Keratinocyte (primary cell): ENCODE measurements at regions not wholly inside any gene's neighbourhood (a gene's known extent, or its start where the extent isn't known, plus 50 kb on each side); places are given as distances from the start of the nearest gene placed in this dataset.

Experiments used
- DNase-seq: peaks from one replicate; pipeline ENCODE4 v3.0.0-alpha.2; 2011; ENCODE audit warnings: low read depth, missing footprints, low spot score
- FAIRE-seq: peaks from 2 replicates; lab custom pipeline; 2011; peaks lifted over from hg19 to GRCh38; lab: Jason Lieb, UNC
- H2AFZ ChIP-seq: 2 replicates; pipeline ENCODE4 v1.6.0; 2012; ENCODE audit warnings: low read length, control low read depth, inconsistent platforms; ENCODE audit not compliant: control insufficient read depth
- H3K27ac ChIP-seq: 2 replicates; pipeline ENCODE4 v1.5.1; 2011; ENCODE audit warnings: low read length; ENCODE audit not compliant: control insufficient read depth, insufficient read depth
- H3K27me3 ChIP-seq: 3 replicates; pipeline ENCODE4 v1.6.0; 2011; ENCODE audit warnings: low read length; ENCODE audit not compliant: control insufficient read depth, insufficient read depth; ENCODE audit errors: extremely low read depth
- H3K36me3 ChIP-seq, 2 experiments: 2 replicates in 1 of 2; 3 replicates in 1 of 2; pipeline ENCODE4 v1.5.1; 2011; ENCODE audit warnings: low read length in 2 of 2, mild to moderate bottlenecking in 1 of 2; ENCODE audit not compliant: control insufficient read depth in 2 of 2, insufficient read depth in 2 of 2; ENCODE audit errors: extremely low read depth in 1 of 2
- H3K4me1 ChIP-seq: 3 replicates; pipeline ENCODE4 v1.5.1; 2011; ENCODE audit warnings: low read length; ENCODE audit not compliant: control insufficient read depth, insufficient read depth; ENCODE audit errors: extremely low read depth
- H3K4me2 ChIP-seq: 3 replicates; pipeline ENCODE4 v1.6.0; 2011; ENCODE audit warnings: low read depth, low read length; ENCODE audit not compliant: control insufficient read depth, insufficient read depth; ENCODE audit errors: extremely low read depth
- H3K4me3 ChIP-seq, 3 experiments: fragments of 200-600 bp in 1 of 3; sonication (generic) in 1 of 3; 2 replicates in 2 of 3; 3 replicates in 1 of 3; pipeline ENCODE4 v1.5.1; 2011 to 2016; ENCODE audit warnings: low read length in 3 of 3, mild to moderate bottlenecking in 3 of 3, control low read depth in 2 of 3, inconsistent platforms in 1 of 3, low read depth in 1 of 3, mixed read lengths in 1 of 3, mixed run types in 1 of 3, moderate library complexity in 1 of 3; ENCODE audit not compliant: control insufficient read depth in 2 of 3, insufficient read depth in 2 of 3; ENCODE audit errors: extremely low read depth in 1 of 3
- H3K79me2 ChIP-seq: 2 replicates; pipeline ENCODE4 v1.6.0; 2012; ENCODE audit warnings: low read length; ENCODE audit not compliant: control insufficient read depth, insufficient read depth
- H3K9ac ChIP-seq: 3 replicates; pipeline ENCODE4 v1.6.0; 2011; ENCODE audit warnings: low read length; ENCODE audit not compliant: control insufficient read depth, insufficient read depth; ENCODE audit errors: extremely low read depth
- H3K9me1 ChIP-seq: 3 replicates; pipeline ENCODE4 v1.6.0; 2011; ENCODE audit warnings: low read length; ENCODE audit not compliant: control insufficient read depth, insufficient read depth; ENCODE audit errors: extremely low read depth
- H3K9me3 ChIP-seq: 2 replicates; pipeline ENCODE4 v1.5.1; 2012; ENCODE audit warnings: low read depth, low read length; ENCODE audit not compliant: control insufficient read depth
- H4K20me1 ChIP-seq: 3 replicates; pipeline ENCODE4 v1.6.0; 2011; ENCODE audit warnings: low read length; ENCODE audit not compliant: control insufficient read depth, insufficient read depth; ENCODE audit errors: extremely low read depth
- EZH2 ChIP-seq: IDR thresholded peaks from one replicate; pipeline ENCODE4 v1.6.1; 2012; ENCODE audit warnings: inconsistent platforms, mild to moderate bottlenecking, low read length, moderate library complexity
- dilution Hi-C: fragments of 300-500 bp; cut with MboI; formaldehyde crosslinking; loops from one replicate; pipeline ENCODE4 v1.7.0; 2020; ENCODE audit warnings: low sequenced_read_pairs; ENCODE audit not compliant: extremely low pct_ligation_motif_present
- TF ChIP-seq, protein P1 (sequence below), 3 experiments: IDR thresholded peaks in 1 of 3; conservative IDR thresholded peaks in 1 of 3; optimal IDR thresholded peaks in 1 of 3; 2 replicates in 2 of 3; 3 replicates in 1 of 3; pipeline versions ENCODE3 to v1.5.1; 2011; ENCODE audit warnings: low read length in 3 of 3, mild to moderate bottlenecking in 3 of 3, moderate library complexity in 2 of 3, control low read depth in 1 of 3, inconsistent platforms in 1 of 3; ENCODE audit not compliant: insufficient read depth in 2 of 3; ENCODE audit errors: extremely low read depth in 1 of 3

DNA sequence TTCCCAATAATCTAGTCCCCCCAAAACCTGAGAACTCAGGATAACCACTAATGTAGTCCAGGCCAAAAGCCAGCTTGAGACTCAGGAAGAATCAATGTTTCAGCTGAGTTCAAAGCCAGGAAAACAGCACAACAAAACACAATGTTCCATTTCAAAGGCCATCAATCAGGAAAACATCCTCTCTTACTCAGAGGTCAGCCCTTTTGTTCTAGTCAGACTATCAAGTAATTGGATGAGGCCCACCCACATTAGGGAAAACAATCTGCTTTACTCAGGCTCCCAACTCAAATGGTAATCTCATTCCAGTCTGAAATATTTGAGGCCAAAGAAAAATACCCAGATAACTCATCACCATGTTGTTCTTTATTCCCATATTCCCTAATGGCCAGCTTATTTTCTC lies 152.2 kb downstream of the SDHAF3 start:
- Histone ChIP-seq H3K9ac (no peak overlapping the region), H4K20me1 (no peaks in the 10 kb centered on the region), H3K4me3 (no peak overlapping the region), H3K4me1 (no peaks in the 10 kb centered on the region), H3K9me3 (no peaks in the 10 kb centered on the region), H2AFZ (no peak overlapping the region), H3K27ac (no peak overlapping the region), H3K36me3 (no peaks in the 10 kb centered on the region), H3K4me2 (no peak overlapping the region), H3K27me3 (no peaks in the 10 kb centered on the region), H3K9me1 (no peaks in the 10 kb centered on the region), H3K79me2 (no peaks in the 10 kb centered on the region)
- no peak for FAIRE-seq
- DNase-seq: no peak
- dilution Hi-C loops: no loop called here
- no peak for TF ChIP-seq EZH2
- TF ChIP-seq, protein P1, sequence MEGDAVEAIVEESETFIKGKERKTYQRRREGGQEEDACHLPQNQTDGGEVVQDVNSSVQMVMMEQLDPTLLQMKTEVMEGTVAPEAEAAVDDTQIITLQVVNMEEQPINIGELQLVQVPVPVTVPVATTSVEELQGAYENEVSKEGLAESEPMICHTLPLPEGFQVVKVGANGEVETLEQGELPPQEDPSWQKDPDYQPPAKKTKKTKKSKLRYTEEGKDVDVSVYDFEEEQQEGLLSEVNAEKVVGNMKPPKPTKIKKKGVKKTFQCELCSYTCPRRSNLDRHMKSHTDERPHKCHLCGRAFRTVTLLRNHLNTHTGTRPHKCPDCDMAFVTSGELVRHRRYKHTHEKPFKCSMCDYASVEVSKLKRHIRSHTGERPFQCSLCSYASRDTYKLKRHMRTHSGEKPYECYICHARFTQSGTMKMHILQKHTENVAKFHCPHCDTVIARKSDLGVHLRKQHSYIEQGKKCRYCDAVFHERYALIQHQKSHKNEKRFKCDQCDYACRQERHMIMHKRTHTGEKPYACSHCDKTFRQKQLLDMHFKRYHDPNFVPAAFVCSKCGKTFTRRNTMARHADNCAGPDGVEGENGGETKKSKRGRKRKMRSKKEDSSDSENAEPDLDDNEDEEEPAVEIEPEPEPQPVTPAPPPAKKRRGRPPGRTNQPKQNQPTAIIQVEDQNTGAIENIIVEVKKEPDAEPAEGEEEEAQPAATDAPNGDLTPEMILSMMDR (optimal IDR thresholded peaks at IDR 0.05 in 1 of 3, IDR thresholded peaks at IDR 0.05 in 1 of 3, conservative IDR thresholded peaks at IDR 0.05 in 1 of 3; ENCODE audit: extremely low read depth in 1 of 3, insufficient read depth in 2 of 3, low read length in 3 of 3): no peak

DNA sequence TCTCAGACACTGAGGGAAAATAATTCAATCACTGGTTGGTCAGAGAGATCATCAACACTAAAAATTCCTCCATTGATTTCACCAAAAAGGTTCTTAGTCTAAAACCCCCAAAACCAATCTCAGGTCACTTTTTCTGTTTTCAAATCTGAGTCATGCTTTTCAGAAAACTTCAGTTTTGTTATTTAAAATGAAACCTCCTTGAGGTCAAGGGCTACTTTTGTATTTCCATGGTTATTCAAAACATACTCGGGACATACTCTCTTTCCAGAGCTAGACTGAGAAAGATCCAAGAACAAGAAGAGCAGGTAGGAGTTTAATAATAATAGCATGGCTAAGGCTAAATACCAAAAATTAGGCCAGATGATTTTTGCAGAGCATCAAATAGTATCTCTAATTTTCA lies 152.8 kb downstream of the SDHAF3 start:
- Histone ChIP-seq H3K27me3 (no peaks in the 10 kb centered on the region), H3K9me1 (no peaks in the 10 kb centered on the region), H3K4me2 (no peak overlapping the region), H3K36me3 (no peaks in the 10 kb centered on the region), H3K9me3 (no peaks in the 10 kb centered on the region), H4K20me1 (no peaks in the 10 kb centered on the region), H3K9ac (no peak overlapping the region), H3K4me3 (no peak overlapping the region), H3K4me1 (no peaks in the 10 kb centered on the region), H3K79me2 (no peaks in the 10 kb centered on the region), H3K27ac (no peak overlapping the region), H2AFZ (no peak overlapping the region)
- DNase-seq (no peak), FAIRE-seq (no peak)
- dilution Hi-C loops: no loop called here
- TF ChIP-seq, protein P1 (optimal IDR thresholded peaks at IDR 0.05 in 1 of 3, IDR thresholded peaks at IDR 0.05 in 1 of 3, conservative IDR thresholded peaks at IDR 0.05 in 1 of 3; ENCODE audit: extremely low read depth in 1 of 3, insufficient read depth in 2 of 3, low read length in 3 of 3): no peak
